Endothelial cell of umbilical vein (primary cell): ENCODE measurements at regions not wholly inside any gene's neighbourhood (a gene's known extent, or its start where the extent isn't known, plus 50 kb on each side); places are given as distances from the start of the nearest gene placed in this dataset.

Experiments
- BruUV-seq: library from RNA; stranded (reverse); fragments of 400-500 nt; replicated peaks from 2 replicates; lab custom pipeline; 2021; lab: Mats Ljungman, UMichigan
- CTCF ChIA-PET: fragments of 300-600, 350-600 bp; sonication (Branson Sonifier 250); formaldehyde crosslinking; loops from one replicate; lab custom pipeline; 2021; ENCODE audit warnings: antibody characterized with exemption, inconsistent platforms; lab: Charles Lee
- POLR2A ChIA-PET: fragments of 300-600, 350-600 bp; sonication (Branson Sonifier 250); formaldehyde crosslinking; loops from one replicate; lab custom pipeline; 2021; ENCODE audit warnings: antibody characterized with exemption, inconsistent platforms; lab: Charles Lee
- DNase-seq: peaks from one replicate; pipeline ENCODE4 v3.0.0-alpha.2; 2011; ENCODE audit warnings: low read depth, low spot score
- FAIRE-seq: peaks from 2 replicates; lab custom pipeline; 2011; peaks lifted over from hg19 to GRCh38; lab: Jason Lieb, UNC
- H2AFZ ChIP-seq: 2 replicates; pipeline ENCODE4 v1.6.0; 2012; ENCODE audit warnings: low read depth, low read length, control low read depth, inconsistent platforms
- H3K27ac ChIP-seq: 2 replicates; pipeline ENCODE4 v1.5.1; 2011; ENCODE audit warnings: low read depth, mild to moderate bottlenecking, control low read depth, low read length, moderate library complexity; ENCODE audit not compliant: insufficient read depth
- H3K27me3 ChIP-seq, 2 experiments: 2 replicates each; pipeline versions ENCODE4 v1.6.0 to v1.6.1; 2011; ENCODE audit warnings: low read length in 2 of 2, mixed read lengths in 1 of 2; ENCODE audit not compliant: control insufficient read depth in 2 of 2, insufficient read depth in 2 of 2
- H3K36me3 ChIP-seq, 2 experiments: 2 replicates in 1 of 2; 3 replicates in 1 of 2; pipeline ENCODE4 v1.5.1; 2011; ENCODE audit warnings: low read length in 2 of 2, mild to moderate bottlenecking in 1 of 2, moderate library complexity in 1 of 2; ENCODE audit not compliant: control insufficient read depth in 2 of 2, insufficient read depth in 2 of 2; ENCODE audit errors: extremely low read depth in 1 of 2
- H3K4me1 ChIP-seq: 3 replicates; pipeline ENCODE4 v1.5.1; 2011; ENCODE audit warnings: mild to moderate bottlenecking, low read length; ENCODE audit not compliant: control insufficient read depth, insufficient read depth; ENCODE audit errors: extremely low read depth
- H3K4me2 ChIP-seq: 2 replicates; pipeline ENCODE4 v1.6.1; 2011; ENCODE audit warnings: low read length, control low read depth, mixed read lengths; ENCODE audit not compliant: insufficient read depth
- H3K4me3 ChIP-seq, 3 experiments: fragments of 200-600 bp in 1 of 3; sonication (generic), shearing (Covaris generic) in 1 of 3; replicated peaks in 1 of 3; 2 replicates each; pipeline ENCODE4 v1.5.1; 2011 to 2016; ENCODE audit warnings: control low read depth in 3 of 3, low read length in 3 of 3, mild to moderate bottlenecking in 2 of 3, inconsistent platforms in 1 of 3, low read depth in 1 of 3, moderate library complexity in 1 of 3; ENCODE audit not compliant: insufficient read depth in 1 of 3
- H3K79me2 ChIP-seq: 2 replicates; pipeline ENCODE4 v1.6.0; 2012; ENCODE audit warnings: low read length, inconsistent platforms; ENCODE audit not compliant: control insufficient read depth, insufficient read depth
- H3K9ac ChIP-seq: replicated peaks from 2 replicates; pipeline ENCODE3; 2011; ENCODE audit warnings: low read length, control low read depth; ENCODE audit not compliant: insufficient read depth; ENCODE audit errors: extremely low read depth
- H3K9me1 ChIP-seq: replicated peaks from 3 replicates; pipeline ENCODE4 v1.6.0; 2011; ENCODE audit warnings: mild to moderate bottlenecking, low read length; ENCODE audit not compliant: control insufficient read depth, insufficient read depth; ENCODE audit errors: extremely low read depth
- H3K9me3 ChIP-seq: replicated peaks from 2 replicates; pipeline ENCODE4 v1.5.1; 2012; ENCODE audit warnings: low read length, inconsistent platforms; ENCODE audit not compliant: control insufficient read depth, insufficient read depth
- H4K20me1 ChIP-seq: replicated peaks from 2 replicates; pipeline ENCODE3; 2011; ENCODE audit warnings: mild to moderate bottlenecking, low read length; ENCODE audit not compliant: control insufficient read depth, insufficient read depth; ENCODE audit errors: extremely low read depth
- EZH2 ChIP-seq: IDR thresholded peaks from 2 replicates; pipeline ENCODE4 v1.6.1; 2012; ENCODE audit warnings: borderline replicate concordance, low read depth, mild to moderate bottlenecking, moderate library complexity, low read length, inconsistent platforms; ENCODE audit not compliant: severe bottlenecking
- FOS ChIP-seq: IDR thresholded peaks from 2 replicates; pipeline ENCODE4 v1.6.1; 2011; ENCODE audit warnings: mild to moderate bottlenecking, low read length, moderate library complexity, borderline replicate concordance; ENCODE audit not compliant: insufficient read depth
- GATA2 ChIP-seq: IDR thresholded peaks from 2 replicates; pipeline ENCODE4 v1.7.0; 2011; ENCODE audit warnings: low read depth, mild to moderate bottlenecking, moderate library complexity, mixed read lengths, low read length; ENCODE audit not compliant: insufficient read length, insufficient read depth
- JUN ChIP-seq: IDR thresholded peaks from 2 replicates; pipeline ENCODE4 v1.6.1; 2011; ENCODE audit warnings: borderline replicate concordance, low read depth; ENCODE audit not compliant: insufficient read length, insufficient read depth
- MAX ChIP-seq: IDR thresholded peaks from 2 replicates; pipeline ENCODE4 v1.6.1; 2011; ENCODE audit not compliant: insufficient read depth, insufficient read length
- MYC ChIP-seq: IDR thresholded peaks from one replicate; pipeline ENCODE4 v1.6.1; 2011; ENCODE audit warnings: mild to moderate bottlenecking, low read depth, low read length
- POLR2A ChIP-seq: IDR thresholded peaks from 2 replicates; pipeline ENCODE4 v1.6.1; 2012; ENCODE audit warnings: low read depth, mild to moderate bottlenecking, control low read depth, low read length
- POLR2AphosphoS5 ChIP-seq: IDR thresholded peaks from 2 replicates; pipeline ENCODE4 v1.6.1; 2012; ENCODE audit warnings: low read depth, mild to moderate bottlenecking, control low read depth, low read length, moderate library complexity; ENCODE audit not compliant: insufficient read depth
- dilution Hi-C: fragments of 300-500 bp; cut with MboI; formaldehyde crosslinking; loops from one replicate; pipeline ENCODE4 v1.15.0; 2019; ENCODE audit warnings: low sequenced_read_pairs; ENCODE audit not compliant: extremely low pct_ligation_motif_present
- intact Hi-C: fragments of 100-400 bp; cut with micrococcal nuclease; formaldehyde crosslinking; loops from one replicate; pipeline ENCODE4 v1.10.0; 2022
- TF ChIP-seq, protein P1 (sequence below), 2 donors: IDR thresholded peaks; 1 replicate in 1 of 2; 2 replicates in 1 of 2; pipeline ENCODE4 v1.5.1; 2011; ENCODE audit warnings: low read length in 2 of 2, mild to moderate bottlenecking in 2 of 2, moderate library complexity in 2 of 2, control low read depth in 1 of 2, inconsistent platforms in 1 of 2, low read depth in 1 of 2; ENCODE audit not compliant: insufficient read depth in 1 of 2; ENCODE audit errors: extremely low read depth in 1 of 2

GRCh38 chr11:24134879-24135589 lies 361.8 kb upstream of the LUZP2 start:
- no peak overlapping the region for H3K27ac ChIP-seq
- BruUV-seq: no TSS peak
- intact Hi-C loops: no loop called here
- ChIA-PET CTCF (interaction anchor here (1.1 kb wide), 1 partner anchor 18 kb away, joined by 3 read pairs; no protein-coding TSS in a partner anchor), POLR2A (no interaction called here)
- H3K4me1 ChIP-seq: peaks cover 2% of the 10 kb centered on the region
- no peak overlapping the region for H3K4me3 ChIP-seq
- TF ChIP-seq GATA2 (no peak), EZH2 (no peak), POLR2AphosphoS5 (no peak), JUN (no peak), FOS (no peak), MYC (no peak), MAX (no peak), POLR2A (no peak)
- TF ChIP-seq, protein P1, sequence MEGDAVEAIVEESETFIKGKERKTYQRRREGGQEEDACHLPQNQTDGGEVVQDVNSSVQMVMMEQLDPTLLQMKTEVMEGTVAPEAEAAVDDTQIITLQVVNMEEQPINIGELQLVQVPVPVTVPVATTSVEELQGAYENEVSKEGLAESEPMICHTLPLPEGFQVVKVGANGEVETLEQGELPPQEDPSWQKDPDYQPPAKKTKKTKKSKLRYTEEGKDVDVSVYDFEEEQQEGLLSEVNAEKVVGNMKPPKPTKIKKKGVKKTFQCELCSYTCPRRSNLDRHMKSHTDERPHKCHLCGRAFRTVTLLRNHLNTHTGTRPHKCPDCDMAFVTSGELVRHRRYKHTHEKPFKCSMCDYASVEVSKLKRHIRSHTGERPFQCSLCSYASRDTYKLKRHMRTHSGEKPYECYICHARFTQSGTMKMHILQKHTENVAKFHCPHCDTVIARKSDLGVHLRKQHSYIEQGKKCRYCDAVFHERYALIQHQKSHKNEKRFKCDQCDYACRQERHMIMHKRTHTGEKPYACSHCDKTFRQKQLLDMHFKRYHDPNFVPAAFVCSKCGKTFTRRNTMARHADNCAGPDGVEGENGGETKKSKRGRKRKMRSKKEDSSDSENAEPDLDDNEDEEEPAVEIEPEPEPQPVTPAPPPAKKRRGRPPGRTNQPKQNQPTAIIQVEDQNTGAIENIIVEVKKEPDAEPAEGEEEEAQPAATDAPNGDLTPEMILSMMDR (IDR thresholded peaks at IDR 0.05; ENCODE audit: extremely low read depth in 1 of 2, insufficient read depth in 1 of 2, low read depth in 1 of 2, low read length in 2 of 2): no peak
- no peaks in the 10 kb centered on the region for H4K20me1 ChIP-seq
- no peak overlapping the region for H2AFZ ChIP-seq
- H3K36me3 ChIP-seq: no peaks in the 10 kb centered on the region
- H3K79me2 ChIP-seq: no peaks in the 10 kb centered on the region
- H3K4me2 ChIP-seq: no peak overlapping the region
- H3K9me1 ChIP-seq: no peaks in the 10 kb centered on the region
- H3K9ac ChIP-seq: no peak overlapping the region
- H3K27me3 ChIP-seq: no peaks in the 10 kb centered on the region
- dilution Hi-C loops: no loop called here
- H3K9me3 ChIP-seq: no peaks in the 10 kb centered on the region
- no peak for DNase-seq
- FAIRE-seq: no peak
